A673 (cell line): ENCODE measurements at regions not wholly inside any gene's neighbourhood (a gene's known extent, or its start where the extent isn't known, plus 50 kb on each side); places are given as distances from the start of the nearest gene placed in this dataset.

Experiments used
- CTCF ChIP-seq: fragments of 300-800, 200-600 bp; sonication (generic); conservative IDR thresholded peaks from 2 replicates; pipeline ENCODE4 v1.5.1; 2017; ENCODE audit warnings: low read depth, mild to moderate bottlenecking, antibody characterized with exemption, low read length, moderate library complexity, mixed read lengths
- EZH2 ChIP-seq: fragments of 200-600 bp; sonication (generic); IDR thresholded peaks from 2 replicates; pipeline ENCODE4 v1.6.1; 2017; ENCODE audit warnings: borderline replicate concordance, low read depth, mild to moderate bottlenecking, mixed read lengths, antibody characterized with exemption, low read length; ENCODE audit not compliant: poor library complexity, severe bottlenecking

- TF ChIP-seq CTCF (no peak), EZH2 (no peak)
These were observed 1348.7 kb upstream of the NXPH2 start for GRCh38 chr2:140128909-140129308.
